IPS-11a (cell line): ENCODE measurements at regions not wholly inside any gene's neighbourhood (a gene's known extent, or its start where the extent isn't known, plus 50 kb on each side); places are given as distances from the start of the nearest gene placed in this dataset.

Source experiments
- H3K4me3 ChIP-seq: one replicate; pipeline ENCODE4 v1.5.1; 2013; ENCODE audit warnings: low read depth, low read length, control low read depth

DNA sequence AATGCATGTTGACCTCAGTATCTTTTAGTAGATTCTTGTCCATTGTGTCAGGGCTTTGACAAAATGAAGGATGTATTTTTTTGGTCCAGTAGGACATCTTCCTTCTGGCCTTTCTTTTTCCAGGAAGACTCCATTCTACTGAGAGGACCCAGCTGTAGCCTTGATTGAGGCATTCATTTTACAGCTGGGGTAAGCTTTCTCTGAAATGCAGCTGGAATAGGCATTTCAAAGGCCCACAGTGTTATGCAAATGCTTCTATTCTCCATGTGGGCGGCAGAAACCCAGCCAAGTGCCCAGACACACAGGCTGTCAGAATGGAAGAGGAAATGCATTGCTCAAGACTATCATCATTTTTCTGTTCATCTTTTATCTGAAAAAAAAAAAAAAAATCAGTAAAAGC is 629.0 kb upstream of the CDH8 start:
- H3K4me3 ChIP-seq, result no peak overlapping the region

DNA sequence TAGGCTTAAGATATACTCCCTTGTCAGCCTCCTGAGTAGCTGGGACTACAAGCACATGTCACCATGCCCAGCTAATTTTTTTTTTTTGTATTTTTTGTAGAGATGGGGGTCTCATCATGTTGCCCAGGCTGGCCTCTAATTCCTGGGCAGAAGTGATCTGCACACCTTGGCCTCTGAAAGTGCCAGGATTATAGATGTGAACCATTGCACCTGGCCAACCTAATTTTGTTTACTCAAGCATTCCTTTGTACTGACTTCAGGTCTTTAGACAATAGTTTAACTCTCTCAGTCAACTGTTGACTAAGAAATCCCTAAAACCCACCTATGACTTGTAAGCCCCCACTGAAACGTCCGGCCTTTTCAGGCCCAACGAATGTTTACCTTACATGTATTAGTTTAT is 628.3 kb upstream of the CDH8 start:
- no peak overlapping the region for H3K4me3 ChIP-seq

DNA sequence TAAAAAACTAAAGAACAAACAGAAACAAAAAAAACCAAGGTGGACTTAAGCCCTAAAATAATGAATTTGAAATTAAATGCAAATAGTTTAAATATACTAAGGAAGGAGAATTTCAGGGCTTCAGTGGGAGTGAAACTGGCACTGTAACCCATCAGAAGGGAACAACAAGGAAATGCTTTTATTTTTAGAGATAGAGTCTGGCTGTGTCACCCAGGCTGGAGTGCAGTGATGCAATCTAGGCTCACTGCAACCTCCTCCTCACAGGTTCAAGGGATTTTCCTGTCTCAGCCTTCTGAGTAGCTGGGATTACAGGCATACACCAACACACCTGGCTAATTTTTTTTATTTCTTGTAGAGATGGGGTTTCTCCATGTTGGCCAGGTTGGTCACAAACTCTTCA is 625.2 kb upstream of the CDH8 start:
- H3K4me3 ChIP-seq, result no peak overlapping the region

DNA sequence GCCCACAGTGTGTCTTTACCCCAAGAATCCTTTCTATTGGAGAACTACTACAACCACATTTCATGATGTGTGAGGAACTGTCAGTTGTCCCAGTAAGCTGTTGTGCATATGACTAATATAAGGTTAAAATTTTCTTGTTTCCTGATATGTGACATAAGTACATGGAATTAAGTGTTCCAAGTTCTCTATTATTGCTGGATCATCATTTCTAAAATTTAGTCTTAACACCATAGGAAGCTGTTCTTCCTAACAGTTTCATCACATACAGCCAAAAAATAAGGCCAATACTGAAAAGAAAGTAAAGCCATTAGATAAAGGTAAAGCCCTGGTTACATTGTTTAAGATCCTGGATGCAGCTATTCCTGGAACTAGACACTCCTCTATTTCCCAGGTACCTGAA is 620.9 kb upstream of the CDH8 start:
- no peak overlapping the region for H3K4me3 ChIP-seq

DNA sequence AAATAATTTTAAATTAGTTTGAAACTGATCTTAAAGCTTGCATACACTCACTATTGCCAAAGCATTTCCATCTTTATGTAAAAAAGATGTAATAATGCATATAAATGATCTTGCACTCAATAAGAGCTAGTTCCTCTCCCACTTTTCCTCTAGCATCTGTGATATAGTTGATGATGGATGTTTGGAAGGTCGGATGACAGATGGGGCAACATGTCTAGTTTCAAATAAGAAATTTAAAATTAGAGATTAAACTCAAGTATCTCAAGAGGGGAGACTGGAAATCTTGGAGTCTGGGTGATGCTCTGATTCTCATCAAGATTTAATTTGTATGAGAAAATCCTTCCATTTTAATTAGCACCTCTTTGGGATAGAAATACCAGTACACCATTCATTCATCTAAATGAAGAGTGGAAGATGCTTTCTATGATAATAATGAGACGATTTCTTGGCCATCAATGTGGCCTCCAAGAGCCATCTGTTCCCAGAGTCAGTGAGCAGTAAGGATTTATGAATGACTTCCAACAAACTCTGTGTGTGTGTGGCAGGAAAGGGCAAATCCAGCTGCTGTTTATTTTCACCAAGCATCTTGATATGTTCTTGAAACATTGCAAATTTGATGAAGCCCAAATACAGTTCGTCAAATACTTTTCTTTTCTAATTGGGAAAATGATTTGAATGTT is 616.3 kb upstream of the CDH8 start:
- H3K4me3 ChIP-seq, result no peak overlapping the region

DNA sequence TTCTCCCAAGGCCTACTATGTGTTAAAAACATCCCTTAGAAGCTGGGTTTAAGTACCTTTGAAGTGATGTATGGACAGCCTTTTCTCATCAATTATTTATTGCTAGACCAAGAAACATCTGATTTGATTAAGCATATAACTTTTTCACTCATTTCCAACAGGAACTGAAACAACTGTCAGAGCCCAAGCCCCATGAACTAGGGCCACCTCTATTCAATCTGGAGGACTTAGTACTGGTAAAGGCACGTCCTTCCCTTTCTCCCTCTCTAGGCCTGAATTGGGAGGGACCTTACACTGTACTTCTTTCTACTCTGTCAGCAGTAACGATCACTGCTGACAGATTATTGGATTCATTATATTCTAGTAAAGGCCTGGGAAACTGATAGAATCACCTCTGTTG is 612.0 kb upstream of the CDH8 start:
- no peak overlapping the region for H3K4me3 ChIP-seq

DNA sequence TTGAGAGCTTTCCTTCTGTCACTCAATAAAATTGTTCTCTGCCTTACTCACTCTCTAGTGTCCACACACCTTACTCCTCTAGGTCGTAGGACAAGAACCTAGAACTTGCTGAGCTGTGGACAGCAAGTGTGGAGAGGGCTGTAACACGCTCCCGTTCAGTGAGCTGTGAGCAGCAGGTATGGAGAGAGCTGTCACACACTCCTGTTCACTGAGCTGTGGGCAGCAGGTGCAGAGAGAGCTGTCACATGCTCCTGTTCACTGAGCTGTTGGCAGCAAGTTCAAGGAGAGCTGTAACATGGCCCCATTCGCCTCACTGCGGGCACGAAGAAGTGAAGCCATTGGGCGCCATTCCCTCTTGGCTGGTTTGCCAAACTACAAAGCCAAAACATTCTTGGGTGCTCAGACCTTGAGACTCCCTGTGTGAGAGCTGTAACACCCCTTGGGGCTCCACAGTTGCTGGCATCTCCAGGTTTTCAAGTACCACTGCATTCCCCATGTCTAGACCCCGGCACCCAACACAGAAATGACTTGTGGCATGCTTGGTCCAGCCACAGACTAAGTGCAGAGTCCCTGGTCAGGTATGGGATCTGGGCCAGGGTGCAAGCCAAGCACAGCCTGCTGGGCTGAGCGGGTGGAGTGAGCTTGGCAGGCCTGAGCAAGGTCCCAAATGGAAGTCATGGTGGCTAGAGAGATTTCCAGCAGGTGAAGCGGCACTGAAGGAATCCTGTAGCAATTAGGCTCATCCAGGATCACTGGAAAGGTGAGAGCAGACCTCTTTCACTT is 608.0 kb upstream of the CDH8 start:
- H3K4me3 ChIP-seq, result no peak overlapping the region

DNA sequence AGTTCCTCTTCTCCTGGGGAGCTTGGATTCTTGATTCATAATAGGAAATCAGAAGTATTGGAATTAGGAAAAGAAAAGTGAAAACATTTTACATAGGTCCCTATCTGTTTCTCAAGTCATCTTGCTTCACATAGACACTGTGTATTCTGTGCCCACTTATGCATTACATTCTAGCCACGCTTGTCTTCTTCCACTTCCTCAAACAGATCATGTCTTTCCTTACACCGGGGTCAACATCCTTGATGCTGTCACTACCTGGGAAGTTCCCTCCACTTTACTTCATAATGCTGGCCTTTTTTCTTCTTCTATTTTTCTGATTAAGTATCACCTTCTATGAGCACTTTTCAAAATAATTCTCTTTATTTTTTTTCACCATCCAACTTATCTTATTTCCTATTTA is 606.4 kb upstream of the CDH8 start:
- no peak overlapping the region for H3K4me3 ChIP-seq

DNA sequence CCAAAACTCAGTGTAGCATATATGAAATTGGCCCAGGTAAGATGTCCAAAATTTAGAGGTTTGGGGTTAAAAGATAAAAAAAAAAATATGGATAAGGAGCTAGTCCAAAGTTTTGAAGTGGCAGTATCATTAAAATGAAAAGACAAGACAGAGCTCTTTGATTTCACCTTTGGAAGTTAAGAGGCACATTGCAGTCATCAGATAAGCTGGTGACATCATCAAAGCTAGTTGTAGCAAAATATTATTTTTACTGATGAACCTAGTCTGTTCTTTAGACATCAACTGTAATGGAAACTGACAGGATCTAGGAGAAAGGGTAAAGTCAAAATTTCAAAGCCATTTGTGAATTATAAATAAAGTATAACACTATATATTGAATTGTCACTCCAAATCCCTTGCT is 603.7 kb upstream of the CDH8 start:
- no peak overlapping the region for H3K4me3 ChIP-seq

DNA sequence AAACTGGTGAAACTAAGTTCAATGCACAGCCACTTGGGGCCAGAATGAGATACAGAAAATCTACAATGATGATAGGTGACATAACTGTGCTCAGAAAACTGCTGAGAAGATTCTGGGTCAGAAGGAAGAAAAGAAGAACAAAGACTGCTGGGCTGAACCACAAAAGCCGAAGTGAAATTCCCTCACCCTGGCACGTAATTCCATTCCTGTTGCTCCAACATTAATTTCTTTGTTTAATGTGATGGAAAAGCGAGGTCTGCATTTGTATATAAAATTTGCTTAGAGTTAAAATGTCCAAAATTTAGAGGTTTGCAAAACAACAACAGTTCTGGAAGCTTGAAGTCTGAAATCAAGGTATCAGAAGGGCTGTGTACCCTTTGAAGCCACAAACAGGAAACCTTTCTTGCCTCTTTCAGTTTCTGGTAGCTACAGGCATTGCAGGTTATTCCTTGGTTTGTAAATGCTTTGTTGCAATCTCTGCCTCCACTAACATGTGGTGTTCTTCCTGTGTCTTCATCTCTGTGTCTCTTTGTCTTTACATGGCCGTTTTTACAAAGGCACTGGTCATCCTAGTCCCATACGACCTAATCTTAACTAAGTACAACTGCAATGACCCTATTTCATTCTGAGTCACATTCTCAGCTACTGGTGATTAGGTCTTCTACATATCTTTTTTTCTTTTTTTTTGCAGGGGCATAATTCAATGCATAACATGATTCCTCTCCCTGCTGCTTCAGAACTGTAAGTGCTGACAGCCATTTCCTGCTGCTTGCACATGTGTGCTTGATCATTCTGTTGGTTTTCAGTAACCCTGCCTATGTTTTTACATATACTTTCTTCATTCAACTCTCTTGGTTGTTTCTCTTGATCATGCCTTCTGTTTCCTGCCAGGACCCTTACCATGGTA is 603.0 kb upstream of the CDH8 start:
- H3K4me3 ChIP-seq, result no peak overlapping the region

DNA sequence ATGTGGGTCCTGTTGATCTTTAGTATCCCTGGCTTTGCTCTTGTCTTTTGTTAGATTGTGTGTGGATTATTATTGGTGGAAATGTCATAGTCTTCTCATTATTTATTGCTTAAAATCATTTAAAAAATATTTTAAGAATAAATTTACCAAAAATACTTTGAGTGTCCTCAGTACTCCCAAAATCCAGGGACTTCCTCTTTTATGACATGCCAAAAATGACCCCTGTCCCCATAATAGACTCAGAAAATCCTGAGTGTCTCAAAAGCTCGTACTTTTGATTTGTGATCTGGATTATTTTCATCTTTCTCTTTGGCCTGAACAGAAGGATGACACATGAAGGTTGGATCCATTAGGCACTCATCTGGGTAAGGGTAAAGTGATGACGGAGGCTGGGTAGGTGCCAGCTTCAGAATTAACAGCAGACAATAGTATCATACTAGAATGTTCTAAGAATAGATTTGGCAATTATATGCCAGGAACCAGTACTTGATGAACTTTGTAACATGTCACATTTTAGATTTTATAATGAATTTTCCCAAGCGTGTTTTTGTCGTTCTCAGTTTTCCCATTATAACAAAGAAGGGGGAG is 602.2 kb upstream of the CDH8 start:
- H3K4me3 ChIP-seq, result no peak overlapping the region

DNA sequence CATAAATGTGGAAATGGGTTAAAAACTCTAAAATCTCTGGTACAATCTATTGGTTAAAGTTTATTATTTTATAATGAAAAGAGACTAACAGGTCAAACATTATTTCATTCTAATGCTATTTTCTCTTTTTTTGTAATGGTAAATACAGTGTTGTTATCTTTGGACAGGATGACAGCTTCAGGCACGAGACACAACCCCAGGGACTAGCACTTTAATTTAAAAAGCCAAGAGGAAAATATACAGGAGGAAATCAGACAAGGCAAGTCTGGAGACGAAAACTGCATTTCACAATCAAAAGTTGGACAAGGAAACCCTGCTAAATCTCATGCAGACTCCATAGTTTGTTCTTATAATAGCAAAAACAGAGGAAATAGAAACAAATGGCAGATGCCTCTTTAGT is 589.1 kb upstream of the CDH8 start:
- H3K4me3 ChIP-seq, result no peak overlapping the region

DNA sequence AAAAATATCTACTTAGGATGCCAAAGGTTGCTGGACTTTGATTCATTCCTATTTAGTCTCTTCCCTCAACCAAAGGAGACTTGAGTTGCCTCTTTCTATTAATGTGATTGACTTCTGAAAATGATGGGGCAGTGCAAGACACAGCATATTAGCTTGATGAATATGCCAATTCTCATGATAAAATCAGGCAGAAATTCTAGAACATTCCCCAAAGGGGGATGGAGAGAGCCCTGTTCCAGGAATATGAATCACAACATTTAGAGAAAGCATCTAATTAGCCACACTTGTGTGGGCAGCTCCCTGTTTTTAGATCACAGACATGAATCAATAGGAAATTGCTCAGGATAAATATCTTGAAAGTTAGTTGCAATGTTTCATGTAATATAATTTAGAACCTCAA is 584.0 kb upstream of the CDH8 start:
- H3K4me3 ChIP-seq, result no peak overlapping the region

DNA sequence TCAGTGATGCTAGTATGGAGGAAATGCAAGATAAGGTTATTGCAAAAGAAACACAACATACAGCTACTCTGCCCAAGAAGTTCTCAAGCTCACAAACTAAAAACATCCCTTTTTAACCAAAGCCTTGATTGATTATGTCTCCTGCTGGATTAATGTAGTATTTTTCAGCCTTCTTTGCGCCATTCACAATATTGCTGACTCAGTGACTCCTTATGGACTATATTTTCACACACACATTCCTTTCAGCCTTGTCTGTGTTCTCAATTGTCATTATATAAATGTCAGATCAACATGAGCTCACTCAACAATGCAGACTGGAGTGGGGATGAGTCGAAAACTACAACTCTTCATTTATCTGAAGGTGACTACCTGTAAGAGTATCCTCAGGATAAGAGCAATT is 579.3 kb upstream of the CDH8 start:
- H3K4me3 ChIP-seq, result no peak overlapping the region

DNA sequence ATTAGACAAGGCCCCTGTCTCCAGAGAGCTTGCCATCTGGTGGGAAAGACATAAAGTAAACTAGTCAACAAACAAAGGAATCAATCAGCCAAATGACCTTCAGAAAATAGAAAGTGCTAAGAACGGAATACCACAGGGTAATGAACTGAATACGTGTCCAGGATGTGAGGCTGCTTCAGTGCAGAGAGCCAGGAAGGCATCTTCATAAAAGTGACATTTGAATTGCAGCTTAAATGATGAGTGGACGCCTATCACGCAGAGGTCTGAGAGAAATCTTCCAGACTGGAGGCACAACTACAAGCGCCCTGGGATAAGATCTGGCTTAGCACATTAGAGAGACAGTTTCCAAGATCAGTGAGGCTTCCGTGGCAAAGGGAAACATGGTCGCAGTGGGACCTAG is 574.1 kb upstream of the CDH8 start:
- H3K4me3 ChIP-seq, result no peak overlapping the region

DNA sequence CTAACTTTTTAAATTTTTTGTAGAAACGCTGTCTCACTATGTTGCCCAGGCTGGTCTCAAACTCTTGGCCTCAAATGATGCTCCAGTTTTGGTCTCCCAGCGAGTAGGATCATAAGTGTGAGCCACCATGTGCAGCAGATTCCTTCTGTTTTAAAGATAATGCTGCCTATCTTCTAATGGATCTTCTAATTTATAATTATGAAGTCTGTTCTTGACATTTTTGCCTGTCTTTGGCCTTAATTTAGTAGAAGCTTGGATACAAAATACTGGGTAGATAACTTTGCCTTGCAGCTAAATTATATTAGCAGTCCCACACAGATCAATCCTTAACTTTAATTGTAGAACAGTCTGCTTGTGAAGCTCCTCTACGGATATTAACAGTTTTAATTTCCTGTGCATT is 566.6 kb upstream of the CDH8 start:
- H3K4me3 ChIP-seq, result no peak overlapping the region

DNA sequence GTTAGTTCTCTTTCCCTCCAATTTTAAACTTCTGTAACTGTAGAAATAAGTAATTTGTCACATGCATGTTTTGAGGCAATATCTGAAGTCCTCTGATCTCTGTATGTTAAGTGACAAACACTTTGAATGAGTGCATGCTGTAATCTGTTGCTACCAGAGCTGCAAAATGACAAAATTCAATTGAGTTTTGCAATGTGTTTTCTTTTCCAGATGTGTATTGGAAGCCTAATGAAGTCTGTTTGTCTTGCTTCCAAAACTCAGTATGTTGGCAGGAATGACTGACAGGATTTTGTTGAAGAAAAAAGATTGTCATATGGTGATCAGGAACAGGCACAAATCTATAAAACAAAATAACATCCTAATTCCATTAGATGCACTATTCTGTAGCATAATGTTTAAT is 561.6 kb upstream of the CDH8 start:
- no peak overlapping the region for H3K4me3 ChIP-seq

DNA sequence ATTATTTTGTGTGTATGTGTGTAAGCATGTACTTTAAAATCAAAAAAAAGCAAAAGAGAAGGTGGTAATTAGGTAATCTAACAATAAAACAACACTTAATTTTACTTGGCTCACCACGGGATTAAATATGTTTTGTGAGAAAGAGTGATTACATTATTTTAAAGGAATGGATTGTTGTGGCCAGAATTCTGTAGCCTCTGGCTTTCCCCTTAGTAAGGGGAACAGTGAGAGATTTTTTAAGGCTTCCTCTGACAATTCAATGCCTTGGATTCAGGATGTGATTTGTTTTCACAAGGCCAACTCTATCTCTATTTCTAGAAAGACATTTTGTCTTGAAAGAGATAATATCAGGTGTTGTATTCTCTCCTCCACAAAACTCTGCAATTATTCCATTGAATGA is 560.3 kb upstream of the CDH8 start:
- H3K4me3 ChIP-seq, result no peak overlapping the region

DNA sequence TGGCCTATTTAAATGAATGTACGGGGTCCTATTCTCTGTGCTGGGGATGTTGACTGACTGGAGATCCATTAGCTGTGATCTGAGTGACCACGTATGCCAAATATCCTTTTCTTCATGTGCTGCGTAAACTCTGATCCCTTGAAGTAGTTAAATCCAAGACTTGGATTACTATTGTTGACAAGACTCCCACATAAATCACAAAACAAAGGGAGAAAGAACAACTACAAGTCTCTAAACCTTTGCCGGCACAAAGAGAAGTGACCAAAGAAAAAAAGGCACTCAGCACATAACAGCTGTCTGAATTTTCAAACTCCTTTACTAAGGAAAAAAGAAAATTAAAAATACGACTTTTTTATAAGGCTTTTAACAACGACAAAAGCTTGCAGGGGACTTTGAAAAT is 559.9 kb upstream of the CDH8 start:
- H3K4me3 ChIP-seq, result no peak overlapping the region

DNA sequence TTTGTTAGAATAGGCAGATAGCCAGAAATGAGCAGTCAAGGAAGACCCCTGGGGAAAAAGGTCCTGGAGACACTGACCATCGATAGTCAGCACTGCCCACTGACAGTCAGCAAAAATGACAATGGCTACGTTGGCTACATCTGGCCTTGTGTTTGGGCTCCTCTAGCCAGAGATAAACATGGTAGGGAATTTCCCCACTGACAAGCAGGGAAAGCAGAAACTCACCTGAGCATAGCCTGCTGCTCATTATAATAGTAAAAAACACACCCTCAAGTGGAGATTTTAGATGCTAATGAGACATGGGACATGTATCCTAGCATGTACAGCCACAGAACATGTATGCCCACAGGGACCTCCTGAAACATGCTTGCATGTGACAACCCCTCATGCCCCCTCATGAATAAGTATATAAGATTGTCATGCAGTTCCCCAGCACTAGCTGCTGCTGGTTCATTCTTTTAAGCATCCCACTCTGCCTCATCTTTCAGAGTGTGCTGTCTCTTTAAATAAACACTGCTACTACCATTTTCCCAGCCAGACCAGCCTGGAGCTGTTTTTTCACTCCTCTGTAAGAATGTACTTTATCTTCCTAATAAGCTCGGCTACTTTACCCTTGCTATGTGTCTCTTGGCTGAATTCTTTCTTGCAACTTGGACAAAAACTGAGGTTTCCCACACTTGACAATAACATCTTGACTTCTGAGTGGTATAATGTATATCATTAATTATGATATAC is 550.1 kb upstream of the CDH8 start:
- H3K4me3 ChIP-seq, result no peak overlapping the region

DNA sequence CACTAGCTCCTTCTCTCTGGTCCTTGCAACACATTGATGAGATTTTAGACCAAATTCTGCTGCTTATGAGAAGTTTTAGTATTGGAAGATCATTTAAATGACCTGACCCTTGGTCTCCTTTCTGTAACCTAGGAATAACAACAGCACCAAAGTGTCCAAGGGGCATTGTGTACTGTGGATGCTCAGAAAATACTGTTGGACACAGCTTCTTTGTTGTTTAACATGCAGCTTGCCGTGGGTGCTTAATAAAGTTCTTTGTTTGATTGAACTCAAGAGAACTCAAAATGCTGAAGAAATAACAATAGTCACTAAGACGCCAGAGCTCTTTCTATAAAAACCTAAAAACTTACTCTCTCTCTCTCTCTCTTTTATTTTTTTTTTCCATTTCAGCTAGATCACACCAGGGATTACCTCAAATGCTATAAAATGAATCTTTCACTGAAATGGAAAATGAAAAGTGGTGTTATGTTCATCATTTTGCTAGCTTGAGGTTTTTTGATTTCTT is 548.9 kb upstream of the CDH8 start:
- H3K4me3 ChIP-seq, result no peak overlapping the region
